Skeletal muscle satellite cell (primary cell): ENCODE measurements at regions not wholly inside any gene's neighbourhood (a gene's known extent, or its start where the extent isn't known, plus 50 kb on each side); places are given as distances from the start of the nearest gene placed in this dataset.

Experiments used
- H3K27me3 ChIP-seq: 2 replicates; pipeline ENCODE4 v1.7.0; 2013; ENCODE audit warnings: low read length; ENCODE audit not compliant: control insufficient read depth, insufficient read depth
- H3K36me3 ChIP-seq: 2 replicates; pipeline ENCODE4 v1.7.0; 2013; ENCODE audit warnings: mild to moderate bottlenecking, control low read depth, low read length; ENCODE audit not compliant: insufficient read depth
- H3K4me1 ChIP-seq: 2 replicates; pipeline ENCODE4 v1.7.0; 2013; ENCODE audit warnings: low read length; ENCODE audit not compliant: control insufficient read depth, insufficient read depth
- H3K4me2 ChIP-seq: 2 replicates; pipeline ENCODE4 v1.7.0; 2013; ENCODE audit warnings: mild to moderate bottlenecking, low read length
- H3K4me3 ChIP-seq: 2 replicates; pipeline ENCODE4 v1.7.0; 2013; ENCODE audit warnings: low read length
- H3K9ac ChIP-seq: 2 replicates; pipeline ENCODE4 v1.7.0; 2013; ENCODE audit warnings: mild to moderate bottlenecking, low read depth, low read length, moderate library complexity
- H3K9me3 ChIP-seq: replicated peaks from 2 replicates; pipeline ENCODE4 v1.7.0; 2013; ENCODE audit warnings: mild to moderate bottlenecking, control low read depth, low read length

DNA sequence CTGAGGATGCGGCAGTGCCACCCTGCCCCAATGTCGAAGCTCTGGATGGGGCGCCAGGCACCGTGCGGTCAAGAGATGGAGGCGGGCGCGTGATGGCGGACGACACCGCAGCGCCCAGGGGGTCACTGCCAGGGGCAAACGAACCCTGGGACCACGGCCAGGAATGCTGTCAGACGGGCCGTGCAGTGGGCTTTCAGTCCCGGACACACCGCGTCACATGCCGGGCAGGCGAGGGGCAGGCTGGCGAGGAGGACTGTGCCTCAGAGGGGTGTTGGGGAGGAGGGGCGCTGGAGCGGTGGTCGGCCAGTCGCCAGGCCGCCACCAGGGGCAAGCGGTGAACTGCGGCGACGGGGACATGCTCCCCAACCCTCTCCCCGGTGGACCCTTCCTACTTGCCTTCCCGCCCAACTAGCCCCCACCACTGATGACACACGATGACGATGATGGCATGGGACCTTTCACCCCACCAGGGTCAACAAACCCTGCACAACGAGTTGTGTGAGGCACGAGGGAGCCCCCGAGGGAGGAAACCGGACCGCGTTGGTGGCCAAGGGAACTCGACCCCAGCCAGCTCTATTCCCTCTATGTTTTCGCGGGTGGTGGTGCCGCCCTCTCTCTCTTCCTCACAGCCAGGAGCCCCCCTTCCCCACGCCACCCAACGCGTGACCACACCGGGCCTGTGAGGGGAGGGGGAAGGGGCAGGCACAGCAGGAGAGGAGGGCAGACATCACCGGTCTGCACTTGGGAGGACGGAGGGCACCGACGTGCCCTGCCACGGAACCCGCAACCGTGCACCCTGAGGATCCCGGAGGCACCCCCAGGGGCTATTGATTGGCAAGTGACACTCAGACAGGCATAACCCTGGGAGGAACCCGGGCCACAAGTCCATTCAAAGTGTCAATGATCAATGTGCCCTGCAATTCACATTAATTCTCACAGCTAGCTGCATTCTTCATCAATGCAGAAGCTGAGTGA is 1960.9 kb upstream of the DEFB115 start:
- Histone ChIP-seq H3K27me3 (no peaks in the 10 kb centered on the region), H3K4me3 (no peak overlapping the region), H3K36me3 (no peaks in the 10 kb centered on the region), H3K9me3 (no peaks in the 10 kb centered on the region), H3K4me2 (no peak overlapping the region), H3K9ac (no peak overlapping the region), H3K4me1 (no peaks in the 10 kb centered on the region)

DNA sequence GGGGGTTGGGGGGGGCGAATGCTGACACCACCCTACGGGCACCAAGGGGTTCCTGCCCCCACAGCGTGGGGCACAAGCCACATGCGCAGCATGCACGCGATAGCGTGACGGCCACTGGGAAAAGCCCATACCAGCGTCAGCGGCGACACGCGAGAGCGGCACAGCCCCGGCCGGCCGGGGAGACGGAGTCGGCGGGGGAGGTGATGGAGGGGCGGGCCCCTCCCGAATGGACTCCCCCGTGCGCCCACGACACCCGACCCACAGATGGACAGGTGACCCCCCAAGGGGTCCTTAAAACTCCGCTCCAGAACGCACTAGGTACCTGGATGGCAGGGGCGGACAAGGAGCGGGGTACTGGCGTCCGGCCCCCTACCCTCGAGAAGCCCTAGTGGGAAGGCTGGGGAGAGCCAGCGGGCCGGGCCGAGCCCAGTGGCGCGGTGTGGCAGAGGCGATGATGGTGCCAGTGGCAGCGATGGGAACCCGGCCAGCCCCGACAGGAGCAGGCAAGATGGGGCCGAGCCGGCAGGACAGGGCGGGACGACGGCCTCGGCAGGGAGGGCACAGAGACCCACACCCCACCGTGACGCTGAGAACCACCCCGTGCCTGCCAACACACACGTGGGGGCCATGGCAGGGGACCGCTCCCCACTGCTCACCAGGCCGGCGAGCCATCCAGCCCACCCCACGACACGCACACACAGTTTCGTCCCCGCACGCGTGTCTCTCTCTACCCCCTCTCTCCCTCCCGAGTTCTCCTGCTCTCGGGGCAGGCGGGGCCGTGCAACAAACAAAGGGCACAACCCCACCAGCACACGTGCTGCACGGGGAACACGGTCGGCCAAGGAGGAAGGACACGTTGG is 1959.8 kb upstream of the DEFB115 start:
- no peaks in the 10 kb centered on the region for H3K27me3 ChIP-seq
- H3K4me2 ChIP-seq, result no peak overlapping the region
- H3K9me3 ChIP-seq, result no peaks in the 10 kb centered on the region
- H3K4me1 ChIP-seq, result no peaks in the 10 kb centered on the region
- H3K4me3 ChIP-seq, result no peak overlapping the region
- H3K36me3 ChIP-seq, result no peaks in the 10 kb centered on the region
- no peak overlapping the region for H3K9ac ChIP-seq

DNA sequence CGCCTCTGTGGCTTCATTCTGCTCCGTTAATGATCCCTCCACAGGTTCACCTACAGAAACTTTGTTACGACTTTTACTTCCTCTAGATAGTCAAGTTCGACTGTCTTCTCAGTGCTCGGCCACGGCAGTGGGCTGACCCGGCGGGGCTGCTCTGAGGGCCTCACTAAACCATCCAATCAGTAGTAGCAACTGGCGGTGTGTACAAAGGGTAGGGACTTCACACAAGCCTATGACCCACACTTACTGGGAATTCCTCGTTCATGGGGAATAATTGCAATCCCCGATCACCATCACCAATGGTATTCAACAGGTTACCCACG is 1959.2 kb upstream of the DEFB115 start:
- peaks cover 3% of the 10 kb centered on the region for H3K9me3 ChIP-seq
- H3K4me3 ChIP-seq, result no peak overlapping the region
- no peaks in the 10 kb centered on the region for H3K36me3 ChIP-seq

DNA sequence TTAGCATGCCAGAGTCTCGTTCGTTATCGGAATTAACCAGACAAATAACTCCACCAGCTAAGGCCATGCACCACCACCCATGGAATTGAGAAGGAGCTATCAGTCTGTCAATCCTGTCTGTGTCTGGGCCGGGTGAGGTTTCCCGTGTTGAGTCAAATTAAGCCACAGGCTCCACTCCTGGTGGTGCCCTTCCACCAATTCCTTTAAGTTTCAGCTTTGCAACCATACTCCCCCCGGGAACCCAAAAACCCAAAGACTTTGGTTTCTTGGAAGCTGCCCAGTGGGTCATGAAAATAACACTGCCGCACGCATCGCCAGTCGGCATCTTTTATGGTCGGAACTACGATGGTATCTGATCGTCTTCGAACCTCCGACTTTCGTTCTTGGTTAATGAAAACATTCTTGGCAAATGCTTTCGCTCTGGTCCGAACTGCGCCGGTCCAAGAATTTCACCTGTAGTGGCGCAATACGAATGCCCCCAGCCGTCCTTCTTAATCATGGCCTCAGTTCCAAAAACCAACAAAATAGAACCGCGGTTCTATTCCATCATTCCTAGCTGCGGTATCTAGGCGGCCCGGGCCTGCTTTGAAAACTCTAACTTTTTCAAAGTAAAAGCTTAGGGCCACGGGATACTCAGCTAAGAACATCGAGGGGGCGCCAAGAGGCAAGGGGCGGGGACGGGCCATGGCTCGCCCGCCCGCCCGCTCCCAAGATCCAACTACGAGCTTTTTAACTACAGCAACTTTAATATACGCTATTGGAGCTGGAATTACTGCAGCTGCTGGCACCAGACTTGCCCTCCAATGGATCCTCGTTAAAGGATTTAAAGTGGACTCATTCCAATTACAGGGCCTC is 1958.5 kb upstream of the DEFB115 start:
- H3K36me3 ChIP-seq, result no peaks in the 10 kb centered on the region
- no peak overlapping the region for H3K4me3 ChIP-seq
- H3K4me2 ChIP-seq, result no peak overlapping the region
- no peaks in the 10 kb centered on the region for H3K27me3 ChIP-seq
- no peak overlapping the region for H3K9ac ChIP-seq
- peaks cover 5% of the 10 kb centered on the region for H3K9me3 ChIP-seq
- no peaks in the 10 kb centered on the region for H3K4me1 ChIP-seq

More for the DNA sequence above, 1959.2 kb upstream of the DEFB115 start:
- Histone ChIP-seq H3K4me2 (no peak overlapping the region), H3K4me1 (no peaks in the 10 kb centered on the region), H3K9ac (no peak overlapping the region), H3K27me3 (no peaks in the 10 kb centered on the region)

DNA sequence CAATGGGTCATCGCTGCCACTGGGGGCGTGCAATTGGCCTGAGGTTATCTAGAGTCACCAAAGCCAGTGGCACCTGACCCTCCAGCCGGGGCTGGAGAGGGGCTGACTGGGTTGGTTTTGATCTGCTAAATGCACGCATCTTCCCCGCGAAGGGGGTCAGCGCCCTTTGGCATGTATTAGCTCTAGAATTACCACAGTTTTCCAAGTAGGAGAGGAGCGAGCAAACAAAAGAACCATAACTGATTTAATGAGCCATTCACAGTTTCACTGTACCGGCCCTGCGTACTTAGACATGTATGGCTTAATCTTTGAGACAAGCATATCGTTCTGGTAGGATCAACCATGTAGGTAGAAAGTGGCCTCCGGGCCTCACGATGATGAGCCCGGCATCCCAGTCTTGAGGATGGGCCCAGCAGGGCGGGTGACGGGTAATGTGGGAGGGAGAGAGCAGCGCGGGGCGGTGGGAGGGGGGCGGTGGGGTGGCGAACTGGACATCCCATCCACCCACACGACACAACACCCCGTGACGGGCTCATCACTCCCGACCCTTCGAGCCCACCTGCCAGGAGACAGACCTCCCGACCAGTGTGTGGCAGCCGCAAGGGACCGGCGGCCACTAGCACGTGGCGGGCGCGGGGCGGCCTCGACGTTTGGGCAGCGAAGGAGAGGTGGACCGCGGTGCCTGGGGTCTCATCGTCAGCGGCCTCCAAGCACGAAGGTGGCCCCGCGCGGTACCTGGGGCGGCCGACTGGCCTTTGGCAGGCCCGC is 1957.5 kb upstream of the DEFB115 start:
- H3K4me2 ChIP-seq, result no peak overlapping the region
- H3K27me3 ChIP-seq, result no peaks in the 10 kb centered on the region
- peaks cover 5% of the 10 kb centered on the region for H3K9me3 ChIP-seq
- no peak overlapping the region for H3K9ac ChIP-seq
- no peaks in the 10 kb centered on the region for H3K4me1 ChIP-seq
- no peak overlapping the region for H3K4me3 ChIP-seq
- H3K36me3 ChIP-seq, result no peaks in the 10 kb centered on the region

DNA sequence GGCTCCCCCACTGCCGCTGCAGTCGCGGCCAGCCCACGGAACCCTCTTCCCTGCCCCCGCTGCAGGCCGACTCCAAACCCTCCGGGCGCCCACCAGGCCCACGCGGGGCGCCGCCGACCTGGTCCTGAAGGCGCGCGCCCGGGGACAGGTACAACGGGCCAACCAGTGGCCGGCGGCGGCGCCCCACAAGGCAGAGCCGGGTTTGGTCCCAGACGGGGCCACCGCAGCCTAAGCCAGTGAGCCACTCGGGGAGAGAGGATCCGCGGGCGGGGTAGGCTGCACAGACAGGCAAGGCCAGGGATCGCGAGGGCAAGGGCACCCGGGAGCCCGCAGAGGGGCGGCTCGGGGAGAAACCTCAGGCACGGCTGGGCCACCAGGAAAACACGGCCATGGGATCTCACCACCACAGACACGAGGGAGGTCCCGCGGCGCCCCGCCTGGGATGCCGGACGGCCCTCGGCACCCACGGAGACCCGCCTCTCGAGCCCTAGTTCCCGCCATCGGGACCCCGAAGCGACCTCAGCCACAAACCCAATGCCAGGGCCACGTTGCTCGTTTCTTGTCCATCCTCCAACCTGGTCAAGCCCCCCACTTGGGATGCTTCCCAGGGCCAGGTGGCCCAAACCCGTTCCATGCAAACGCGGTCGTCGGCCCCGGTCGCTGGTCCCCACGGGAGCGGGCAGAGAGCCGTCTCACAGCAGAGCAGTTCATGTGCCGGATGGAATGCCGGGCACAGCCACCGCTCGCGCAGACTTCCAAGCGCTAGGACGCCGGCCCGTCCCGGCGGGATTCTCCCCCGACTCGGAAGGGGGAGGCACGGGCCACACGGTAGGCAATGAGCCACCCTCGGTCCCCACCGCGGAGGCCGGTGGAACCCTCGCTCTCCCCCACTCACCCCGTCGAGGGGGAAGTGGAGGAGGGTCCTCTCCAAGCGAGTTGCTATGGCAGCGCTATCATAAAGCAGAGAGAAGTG is 1956.6 kb upstream of the DEFB115 start:
- Histone ChIP-seq H3K4me3 (no peak overlapping the region), H3K9me3 (peaks cover 5% of the 10 kb centered on the region), H3K9ac (no peak overlapping the region), H3K36me3 (no peaks in the 10 kb centered on the region), H3K27me3 (no peaks in the 10 kb centered on the region), H3K4me2 (no peak overlapping the region), H3K4me1 (no peaks in the 10 kb centered on the region)

DNA sequence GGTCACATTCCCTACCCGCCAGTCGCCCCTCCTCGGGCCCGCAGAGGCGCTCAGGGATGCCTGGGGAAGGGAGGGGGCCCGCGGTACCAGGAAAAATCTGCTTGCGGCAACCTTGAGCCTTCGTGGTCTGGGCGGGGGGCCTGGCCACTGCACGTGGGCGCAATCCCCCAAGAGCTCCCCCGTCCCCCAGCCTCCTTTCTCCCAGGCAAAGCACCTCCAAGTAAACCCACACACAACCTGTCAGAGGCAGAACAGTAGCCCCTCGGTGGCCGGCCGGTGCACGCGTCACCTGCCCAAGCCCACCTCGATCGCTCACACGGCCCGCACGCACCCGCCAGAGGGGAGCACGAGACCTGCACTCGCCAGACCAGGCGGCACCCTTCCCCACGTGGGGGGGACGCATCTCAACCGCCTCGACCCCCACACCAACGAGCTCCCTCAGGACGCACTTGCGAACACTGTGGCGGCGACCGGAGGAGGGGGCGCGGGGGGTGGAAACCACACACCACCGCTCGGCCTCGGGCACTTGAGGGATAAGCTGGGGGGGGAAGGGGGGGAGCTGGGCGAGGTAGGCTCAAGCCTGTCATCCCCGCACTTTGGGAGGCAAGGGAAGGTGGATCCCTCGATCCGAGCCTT is 1955.7 kb upstream of the DEFB115 start:
- H3K4me3 ChIP-seq, result no peak overlapping the region
- H3K9ac ChIP-seq, result no peak overlapping the region
- H3K4me1 ChIP-seq, result no peaks in the 10 kb centered on the region
- peaks cover 5% of the 10 kb centered on the region for H3K9me3 ChIP-seq
- no peak overlapping the region for H3K4me2 ChIP-seq
- no peaks in the 10 kb centered on the region for H3K36me3 ChIP-seq
- H3K27me3 ChIP-seq, result no peaks in the 10 kb centered on the region

DNA sequence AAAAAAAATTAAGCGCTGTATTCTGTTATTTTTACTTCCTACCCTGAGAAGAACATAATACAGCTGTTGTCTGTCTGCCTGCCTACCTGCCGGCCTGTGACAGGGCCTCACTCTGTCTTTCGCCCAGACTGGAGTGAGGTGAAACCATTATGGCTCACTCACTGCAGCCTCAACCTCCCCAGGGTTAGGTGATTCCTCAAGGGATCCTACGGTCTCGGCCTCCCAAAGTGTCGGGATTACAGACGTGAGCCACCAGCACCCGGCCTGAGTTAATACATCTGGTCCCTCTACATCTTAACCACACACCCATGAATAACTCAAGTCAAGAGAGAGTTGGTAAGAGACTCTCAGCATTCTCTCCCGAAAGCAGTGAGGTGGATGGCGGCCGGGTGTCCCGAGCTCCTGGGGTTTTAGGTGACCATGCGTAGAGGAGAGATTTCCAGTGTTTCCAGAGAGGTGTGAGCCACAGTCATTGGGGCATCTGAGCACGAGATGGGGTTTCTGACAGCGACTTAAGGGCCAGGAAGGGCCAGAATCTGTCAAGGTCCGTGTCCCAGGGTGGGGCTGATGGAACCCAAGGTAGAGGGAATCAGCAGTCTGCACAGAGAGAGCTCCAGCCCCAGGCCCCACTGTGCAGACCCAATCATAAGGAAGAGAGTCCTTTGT is 1954.4 kb upstream of the DEFB115 start:
- no peaks in the 10 kb centered on the region for H3K36me3 ChIP-seq
- peaks cover 5% of the 10 kb centered on the region for H3K9me3 ChIP-seq
- no peak overlapping the region for H3K9ac ChIP-seq
- H3K4me1 ChIP-seq, result no peaks in the 10 kb centered on the region
- H3K27me3 ChIP-seq, result no peaks in the 10 kb centered on the region
- H3K4me3 ChIP-seq, result no peak overlapping the region
- no peak overlapping the region for H3K4me2 ChIP-seq

DNA sequence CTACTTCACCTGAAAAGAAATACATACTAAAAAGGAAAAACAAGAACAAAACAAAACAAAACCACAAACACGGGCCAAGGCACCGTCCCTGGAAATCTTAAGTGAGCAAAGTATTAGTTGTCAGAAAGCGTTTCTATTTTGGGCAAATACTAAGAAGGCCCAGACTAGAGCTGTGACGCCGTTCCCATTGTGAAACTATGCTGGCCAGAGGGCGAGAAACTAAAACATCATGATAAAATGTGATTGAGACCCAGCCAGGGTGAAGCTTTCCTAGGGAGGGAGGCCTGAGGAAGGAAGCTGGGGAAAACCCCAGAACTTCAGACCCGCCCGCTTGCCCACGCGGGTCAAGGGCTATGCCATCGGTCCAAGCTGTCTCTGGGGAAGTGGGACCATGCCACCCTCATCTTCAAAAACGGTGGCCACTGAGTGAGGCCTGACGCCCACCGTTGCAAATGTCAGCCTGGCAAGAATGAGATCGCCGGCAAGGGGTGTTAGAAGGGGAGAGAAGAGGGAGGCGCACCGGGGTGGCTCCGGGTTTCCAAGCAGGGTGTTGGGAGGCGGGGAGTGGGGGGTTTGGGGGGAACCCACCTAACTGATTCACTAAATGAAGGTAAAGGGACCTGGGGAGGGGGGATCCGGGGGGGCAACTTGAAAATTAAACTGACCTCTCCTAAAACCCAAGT is 1950.9 kb upstream of the DEFB115 start:
- Histone ChIP-seq H3K27me3 (no peaks in the 10 kb centered on the region), H3K9me3 (peaks cover 5% of the 10 kb centered on the region), H3K36me3 (no peaks in the 10 kb centered on the region), H3K9ac (no peak overlapping the region), H3K4me1 (no peaks in the 10 kb centered on the region), H3K4me2 (no peak overlapping the region), H3K4me3 (no peak overlapping the region)
